GM18498 (cell line): ENCODE measurements at regions not wholly inside any gene's neighbourhood (a gene's known extent, or its start where the extent isn't known, plus 50 kb on each side); places are given as distances from the start of the nearest gene placed in this dataset.

Experiments used
- ATAC-seq: cut with Tn5 transposase; IDR thresholded peaks from one replicate; pipeline ENCODE4 v1.9.1; 2021; ENCODE audit warnings: mild to moderate bottlenecking, moderate library complexity; ENCODE audit not compliant: unreplicated experiment

DNA sequence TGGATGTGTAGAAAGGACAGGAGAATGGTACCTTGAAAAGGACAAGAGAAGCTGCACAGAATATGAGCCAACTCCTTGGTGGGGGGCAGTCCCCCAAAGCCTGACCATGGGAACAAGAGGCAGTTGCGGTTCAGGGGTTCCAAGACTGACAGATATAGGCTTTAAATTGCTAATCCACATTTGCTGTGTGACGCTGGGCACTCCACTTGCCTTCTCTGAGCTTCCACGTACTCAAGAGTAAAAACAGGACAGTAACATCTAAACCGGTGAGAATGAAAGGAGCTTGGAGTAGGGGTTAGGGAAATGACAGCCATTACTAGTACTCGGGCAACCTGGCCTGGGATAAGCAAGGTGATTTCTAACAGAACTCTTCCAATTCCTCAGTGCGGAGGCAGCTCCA is 57.9 kb upstream of the LRFN2 start:
- no peak for ATAC-seq

DNA sequence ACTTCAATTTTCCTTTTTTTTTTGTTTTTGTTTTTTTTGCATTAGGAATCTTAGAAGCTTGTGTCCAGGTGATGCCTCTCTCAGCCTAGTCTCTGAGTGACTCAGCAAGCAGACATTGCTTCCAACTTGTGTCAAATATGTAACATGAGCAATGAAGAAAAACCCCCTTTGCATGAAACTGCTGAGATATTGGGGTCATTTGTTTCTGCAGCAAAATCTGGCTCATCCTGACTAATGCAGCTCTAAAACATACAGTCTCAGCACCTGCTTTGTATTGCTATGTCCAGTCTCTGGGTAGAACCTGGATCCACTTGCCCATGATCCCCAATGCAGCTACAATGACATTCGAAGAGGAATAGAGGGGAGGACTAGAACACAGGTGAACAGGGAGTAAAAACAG is 55.7 kb upstream of the LRFN2 start:
- no peak for ATAC-seq

DNA sequence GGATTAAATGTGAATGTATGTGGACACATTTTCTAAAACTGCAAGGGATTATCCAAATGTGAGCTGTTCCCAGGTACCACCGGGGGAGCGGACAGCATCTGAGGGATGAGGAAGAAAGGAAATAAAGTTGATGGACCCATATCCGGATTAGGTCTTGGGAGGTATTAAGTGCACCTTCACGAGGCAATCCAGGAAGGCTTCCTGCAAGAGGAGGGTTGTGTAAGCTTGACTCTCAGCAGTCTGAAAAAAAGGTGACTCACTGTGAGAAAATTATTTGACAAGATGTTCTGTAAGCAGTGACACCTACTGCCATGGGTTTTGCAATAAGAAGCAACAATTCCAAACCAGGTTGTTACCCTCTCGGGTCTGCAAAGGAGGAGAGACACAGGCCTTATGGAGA is 55.0 kb upstream of the LRFN2 start:
- no peak for ATAC-seq

DNA sequence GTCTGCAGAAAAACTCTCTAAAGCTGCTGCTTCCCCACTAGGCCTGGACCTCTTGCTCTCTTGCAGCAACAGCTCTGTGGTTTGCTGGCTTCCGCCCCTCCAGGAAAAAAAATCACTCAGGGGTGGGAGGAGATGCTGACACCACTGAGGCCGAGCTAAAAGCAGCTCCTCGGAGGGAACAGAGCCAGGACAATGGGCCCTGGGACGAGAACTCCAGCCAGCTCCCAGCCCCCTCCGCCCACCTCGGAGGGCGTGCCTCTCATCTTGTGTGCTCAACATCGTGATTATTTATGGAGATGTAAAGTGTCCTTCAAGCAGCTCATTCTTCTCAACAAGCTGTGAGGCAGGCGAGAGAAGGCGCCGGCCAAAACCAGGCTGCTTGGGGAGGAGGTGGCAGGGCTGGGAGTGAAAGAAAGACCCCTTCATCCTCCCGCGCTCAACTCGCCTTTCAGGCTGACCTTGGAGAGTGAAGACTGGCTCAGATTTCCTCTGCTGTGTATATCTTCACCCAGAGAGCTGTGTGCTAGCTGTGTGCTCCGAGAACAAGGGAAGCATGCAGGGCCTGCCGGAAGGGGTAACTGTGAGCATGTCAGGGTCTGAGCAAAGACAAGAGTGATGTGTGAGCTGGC is 53.5 kb upstream of the LRFN2 start:
- ATAC-seq: no peak
